ENCODE measurements at regions not wholly inside any gene's neighbourhood (a gene's known extent, or its start where the extent isn't known, plus 50 kb on each side); places are given as distances from the start of the nearest gene placed in this dataset.
"Not testable (repeated sequence)": the region's sequence is repeated elsewhere in the genome, so short reads cannot be mapped to it uniquely, and the experiment has no call there.

DNA sequence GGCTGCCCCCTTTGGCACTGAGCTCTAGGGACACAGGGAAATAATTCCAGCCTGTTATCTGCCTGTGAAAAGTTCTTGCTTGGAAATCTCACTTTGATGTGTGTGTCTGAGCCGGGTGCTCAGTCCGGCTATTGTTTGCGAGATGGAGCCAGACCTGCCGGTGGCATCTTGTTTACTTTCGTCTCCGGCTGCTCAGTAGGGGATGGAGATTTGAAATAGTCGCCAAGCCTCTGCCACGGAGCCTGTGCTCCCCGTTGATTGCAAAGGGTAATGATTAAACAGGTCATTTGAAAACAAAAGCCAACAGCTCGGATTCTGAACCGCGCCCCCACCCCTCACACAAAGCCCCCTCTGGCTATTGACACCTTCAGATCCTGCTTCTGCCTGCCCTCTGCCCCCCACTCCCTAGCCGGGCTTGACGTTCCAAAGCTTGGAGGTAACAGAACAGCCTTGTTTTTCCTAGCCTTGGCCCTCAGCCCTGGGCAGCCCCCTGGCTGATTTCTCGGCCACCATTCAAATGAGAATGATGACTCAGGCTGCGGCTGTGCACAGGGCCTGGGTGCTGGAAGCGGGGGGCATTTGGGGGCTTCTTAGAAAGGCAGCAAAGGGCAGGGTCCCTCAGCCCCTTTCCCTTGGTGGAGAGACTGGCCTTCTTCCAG is 70.8 kb upstream of the SPDYE9 start:
- ATAC-seq; H3K4me3 Mint-ChIP-seq; H3K4me1 Mint-ChIP-seq; DNase-seq; H3K9me3 Mint-ChIP-seq (ENCODE audit: low read depth); CTCF ChIA-PET; H3K27me3 Mint-ChIP-seq; H3K36me3 Mint-ChIP-seq; H3K27ac Mint-ChIP-seq: not testable (repeated sequence)

DNA sequence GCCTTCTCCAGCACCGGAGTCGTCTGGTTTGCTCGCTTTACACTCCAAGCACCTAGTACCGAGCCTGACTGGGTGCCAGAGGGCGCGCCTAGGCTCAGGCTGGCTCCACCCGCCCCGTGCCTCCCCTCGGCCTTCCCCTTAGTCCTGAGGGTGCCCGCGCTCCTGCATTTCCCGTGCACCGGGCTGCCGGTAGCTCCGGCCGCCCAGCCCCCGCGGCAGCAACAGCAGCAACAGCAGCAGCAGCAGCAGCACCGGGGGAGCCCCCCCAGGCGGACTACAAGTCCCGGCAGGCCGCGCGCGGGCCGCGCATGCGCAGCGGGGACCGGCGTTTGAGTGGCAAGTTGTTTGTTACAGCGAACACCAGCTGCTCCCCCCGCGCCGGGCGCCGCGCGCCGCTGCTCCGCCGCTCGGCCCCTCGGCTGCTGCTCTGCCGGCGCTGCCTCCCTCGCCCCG is 68.8 kb upstream of the SPDYE9 start:
- peak overlapping the region; percentile 61 for H3K27ac Mint-ChIP-seq
- CTCF ChIA-PET; H3K4me1 Mint-ChIP-seq; H3K27me3 Mint-ChIP-seq; H3K36me3 Mint-ChIP-seq; H3K9me3 Mint-ChIP-seq (ENCODE audit: low read depth): not testable (repeated sequence)
- peak; percentile 90 for DNase-seq
- H3K4me3 Mint-ChIP-seq, result peak overlapping the region; percentile 61
- ATAC-seq, result peak; percentile 97

DNA sequence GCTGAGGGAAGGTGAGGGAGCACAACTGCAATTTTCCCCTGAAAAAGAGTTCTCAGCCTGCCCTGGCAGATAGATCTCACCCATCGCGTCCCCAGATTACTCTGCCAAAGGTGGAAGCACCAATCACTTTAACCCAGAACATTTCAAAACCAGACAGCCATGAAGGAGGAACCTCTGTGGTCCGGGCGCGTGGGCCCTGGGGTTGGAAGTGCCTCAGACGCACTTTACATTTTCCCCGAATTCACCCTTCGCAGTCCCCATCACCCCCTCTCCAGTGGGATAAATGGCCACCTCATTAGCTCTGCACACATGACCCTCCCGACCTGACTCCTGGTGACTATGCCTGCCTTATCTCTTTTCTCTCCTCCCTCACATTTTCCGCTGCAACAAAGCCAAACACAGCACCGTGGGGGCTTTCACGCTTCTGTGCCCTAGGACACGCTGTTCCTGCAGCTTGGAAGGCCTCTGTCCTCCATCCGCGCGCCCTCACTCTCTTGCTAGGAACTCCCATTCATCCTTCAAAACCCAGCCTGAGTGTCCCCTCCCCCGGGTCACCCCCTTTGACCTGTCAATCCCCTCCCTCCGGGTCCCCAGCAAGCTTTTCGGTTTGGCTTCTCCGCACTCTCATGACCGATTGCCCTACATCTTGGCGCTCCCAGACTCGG is 68.2 kb upstream of the SPDYE9 start:
- H3K27ac Mint-ChIP-seq; H3K4me3 Mint-ChIP-seq; H3K9me3 Mint-ChIP-seq (ENCODE audit: low read depth); CTCF ChIA-PET; H3K4me1 Mint-ChIP-seq; H3K27me3 Mint-ChIP-seq; ATAC-seq; H3K36me3 Mint-ChIP-seq: not testable (repeated sequence)
- peak; percentile 28 for DNase-seq

DNA sequence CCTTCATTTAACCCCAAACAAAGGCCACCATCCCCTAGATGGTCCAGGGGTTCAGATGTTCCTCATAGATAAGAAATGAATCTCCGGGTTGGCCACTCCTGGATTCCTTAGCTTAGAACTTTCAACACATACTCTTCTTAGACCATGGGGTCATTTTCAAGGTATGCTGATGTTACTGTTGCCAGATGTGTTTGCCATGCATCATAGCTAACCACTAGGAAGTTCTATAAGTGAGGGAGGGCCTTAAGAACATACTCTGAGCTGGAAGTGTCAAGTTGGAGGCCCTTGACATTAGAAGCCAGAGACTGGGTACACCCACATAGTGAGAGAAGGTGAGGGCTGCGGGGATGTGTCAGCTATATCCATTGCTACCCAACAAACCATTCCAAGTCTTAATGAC is 62.7 kb upstream of the SPDYE9 start:
- CTCF ChIA-PET; H3K27ac Mint-ChIP-seq; DNase-seq; H3K9me3 Mint-ChIP-seq (ENCODE audit: low read depth); H3K36me3 Mint-ChIP-seq; H3K27me3 Mint-ChIP-seq; H3K4me1 Mint-ChIP-seq; ATAC-seq; H3K4me3 Mint-ChIP-seq: not testable (repeated sequence)

DNA sequence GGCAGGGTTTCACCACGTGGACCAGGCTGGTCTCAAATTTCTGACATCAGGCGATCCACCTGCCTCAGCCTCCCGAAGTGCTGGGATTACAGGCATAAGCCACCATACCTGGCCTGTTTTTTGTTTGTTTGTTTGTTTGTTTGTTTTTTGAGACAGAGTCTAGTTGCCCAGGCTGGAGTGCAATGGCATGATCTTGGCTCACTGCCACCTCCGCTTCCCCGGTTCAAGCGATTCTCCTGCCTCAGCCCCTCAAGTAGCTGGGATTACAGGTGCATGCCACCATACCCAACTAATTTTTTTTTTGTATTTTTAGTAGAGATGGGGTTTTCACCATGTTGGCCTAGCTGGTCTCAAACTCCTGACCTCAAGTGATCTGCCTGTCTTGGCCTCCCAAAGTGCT is 61.8 kb upstream of the SPDYE9 start:
- H3K27me3 Mint-ChIP-seq; DNase-seq; CTCF ChIA-PET; H3K4me1 Mint-ChIP-seq; ATAC-seq; H3K36me3 Mint-ChIP-seq; H3K9me3 Mint-ChIP-seq (ENCODE audit: low read depth); H3K4me3 Mint-ChIP-seq; H3K27ac Mint-ChIP-seq: not testable (repeated sequence)

DNA sequence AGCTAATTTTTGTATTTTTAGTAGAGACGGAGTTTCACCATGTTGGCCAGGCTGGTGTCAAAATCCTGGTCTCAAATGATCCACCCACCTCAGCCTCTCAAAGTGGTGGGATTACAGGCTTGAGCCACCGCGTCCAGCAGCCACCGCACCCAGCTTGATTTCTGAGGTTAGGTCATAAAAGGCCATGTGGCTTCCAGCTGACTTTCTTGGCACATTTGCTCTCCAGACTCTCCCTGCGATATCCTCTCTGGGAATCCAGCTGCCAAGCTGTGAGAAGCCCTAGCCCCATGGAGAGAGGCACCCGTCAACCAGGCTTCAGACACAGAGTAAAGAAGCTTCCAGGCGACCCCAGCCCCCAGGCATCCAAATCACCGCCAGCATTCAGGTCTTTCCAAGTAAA is 58.2 kb upstream of the SPDYE9 start:
- H3K36me3 Mint-ChIP-seq; H3K27me3 Mint-ChIP-seq; ATAC-seq; H3K4me1 Mint-ChIP-seq; H3K9me3 Mint-ChIP-seq (ENCODE audit: low read depth); DNase-seq; H3K27ac Mint-ChIP-seq; CTCF ChIA-PET; H3K4me3 Mint-ChIP-seq: not testable (repeated sequence)

DNA sequence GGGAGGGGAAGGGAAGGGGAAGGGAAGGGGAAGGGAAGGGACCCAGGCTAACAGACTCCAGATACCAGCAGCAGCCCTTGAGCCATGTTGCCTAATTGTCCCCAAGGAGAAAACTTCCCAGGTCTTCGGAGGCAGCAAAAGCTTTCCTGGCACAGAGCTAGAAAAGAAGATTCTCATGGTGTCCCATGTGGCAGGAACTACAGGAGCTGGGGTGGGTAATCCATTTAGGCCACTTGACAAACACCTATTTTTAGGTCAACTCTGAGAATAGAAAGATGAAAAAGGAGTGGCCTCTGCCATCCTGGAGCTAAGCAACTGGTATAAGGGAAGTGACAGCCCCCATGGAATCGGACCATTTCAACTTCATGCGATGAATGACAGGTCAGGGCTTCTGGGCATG is 52.1 kb upstream of the SPDYE9 start:
- ATAC-seq; CTCF ChIA-PET; H3K4me3 Mint-ChIP-seq; H3K27me3 Mint-ChIP-seq; DNase-seq; H3K36me3 Mint-ChIP-seq; H3K9me3 Mint-ChIP-seq (ENCODE audit: low read depth); H3K4me1 Mint-ChIP-seq; H3K27ac Mint-ChIP-seq: not testable (repeated sequence)

Measured in activated CD8-positive, alpha-beta memory T cell treated with anti-CD3 and anti-CD28 coated beads, Interleukin-2, amount 10 ng/mL, durations not matched to agents 7 days and 5 days (primary cell).